ENCODE measurements at regions not wholly inside any gene's neighbourhood (a gene's known extent, or its start where the extent isn't known, plus 50 kb on each side); places are given as distances from the start of the nearest gene placed in this dataset.

DNA sequence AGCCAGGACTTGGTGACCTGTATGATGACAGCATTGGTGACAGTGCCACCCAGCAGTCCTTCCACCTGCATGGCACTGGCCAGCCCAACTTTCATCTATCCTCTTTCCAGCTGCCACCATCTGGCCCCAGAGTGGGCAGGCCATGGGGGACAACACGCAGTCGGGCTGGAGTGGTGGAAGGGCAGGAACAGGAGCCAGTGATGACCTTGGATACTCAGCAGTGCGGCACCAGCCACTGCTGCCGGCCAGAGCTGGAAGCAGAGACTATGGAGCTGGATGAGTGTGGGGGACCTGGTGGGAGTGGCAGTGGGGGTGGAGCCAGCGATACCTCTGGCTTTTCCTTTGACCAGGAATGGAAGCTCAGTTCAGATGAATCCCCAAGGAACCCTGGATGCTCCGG, 56.9 kb downstream of the RUSC2 start:
- Histone ChIP-seq H3K4me1 (ENCODE audit: control insufficient read depth in 1 of 2, insufficient read depth in 2 of 2, low read depth in 1 of 2, low read length in 1 of 2) (no peaks in the 10 kb centered on the region; a peak in 1 of 4 replicates), H2AFZ (ENCODE audit: low read depth) (no peak overlapping the region), H3F3A (replicated peaks; ENCODE audit: insufficient read depth) (peaks cover 4% of the 10 kb centered on the region), H3K36me3 (replicated peaks in 1 of 2; ENCODE audit: control insufficient read depth in 1 of 2, insufficient read depth in 2 of 2, low read length in 1 of 2) (peaks cover 26 to 33% of the 10 kb centered on the region in 2 experiments), H3K9me2 (no peaks in the 10 kb centered on the region), H3K9me3 (no peaks in the 10 kb centered on the region), H4K20me1 (ENCODE audit: insufficient read depth) (peaks cover 44% of the 10 kb centered on the region), H3K27ac (ENCODE audit: low read depth in 2 of 2, low read length in 1 of 2) (no peak overlapping the region), H3K4me3 (ENCODE audit: low read depth in 2 of 2, low read length in 1 of 2) (no peak overlapping the region), H3K79me2 (ENCODE audit: insufficient read depth) (peaks cover 100% of the 10 kb centered on the region), H3K9ac (no peak overlapping the region), H3K27me3 (ENCODE audit: insufficient read depth) (no peaks in the 10 kb centered on the region), H3K4me2 (no peak overlapping the region)
- no peak for DNase-seq
- POLR2A ChIA-PET: no interaction called here
- TF ChIP-seq NFIC (IDR thresholded peaks at IDR 0.05; ENCODE audit: borderline replicate concordance): no peak
- TF ChIP-seq TEAD4 (IDR thresholded peaks at IDR 0.05; ENCODE audit: borderline replicate concordance, insufficient read depth): no peak
- no peak for TF ChIP-seq MXI1 (IDR thresholded peaks at IDR 0.05; ENCODE audit: low read depth, low read length)
- CTCF ChIA-PET: interaction anchor here (0.7 to 5.1 kb wide), 2 partner anchors 8 to 58 kb away, joined by 3 to 29 read pairs; no protein-coding TSS in a partner anchor
- WGBS (ENCODE audit: low lambda C conversion rate): 95% methylated on average over 5 of the region's 6 CpGs

DNA sequence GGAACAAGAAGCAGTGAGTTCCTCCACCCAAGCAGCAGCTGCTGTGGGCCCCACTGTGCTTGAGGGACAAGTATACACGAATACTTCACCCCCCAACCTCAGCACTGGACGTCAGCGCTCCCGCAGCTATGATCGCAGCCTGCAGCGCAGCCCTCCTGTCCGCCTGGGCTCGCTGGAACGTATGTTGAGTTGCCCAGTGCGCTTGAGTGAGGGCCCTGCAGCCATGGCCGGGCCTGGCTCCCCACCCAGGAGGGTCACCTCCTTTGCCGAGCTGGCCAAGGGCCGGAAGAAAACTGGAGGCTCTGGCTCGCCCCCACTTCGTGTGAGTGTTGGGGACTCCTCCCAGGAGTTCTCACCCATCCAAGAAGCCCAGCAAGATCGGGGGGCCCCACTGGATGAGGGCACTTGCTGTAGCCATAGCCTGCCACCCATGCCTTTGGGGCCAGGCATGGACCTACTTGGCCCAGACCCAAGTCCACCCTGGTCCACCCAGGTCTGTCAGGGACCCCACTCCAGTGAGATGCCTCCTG, 57.1 kb upstream of the TESK1 start:
- Histone ChIP-seq H3K9me3 (no peaks in the 10 kb centered on the region), H3K79me2 (ENCODE audit: insufficient read depth) (peaks cover 95% of the 10 kb centered on the region), H3K36me3 (replicated peaks in 1 of 2; ENCODE audit: control insufficient read depth in 1 of 2, insufficient read depth in 2 of 2, low read length in 1 of 2) (peaks cover 18 to 30% of the 10 kb centered on the region in 2 experiments), H3F3A (replicated peaks; ENCODE audit: insufficient read depth) (peaks cover 4% of the 10 kb centered on the region), H3K9me2 (no peaks in the 10 kb centered on the region), H4K20me1 (ENCODE audit: insufficient read depth) (peaks cover 54% of the 10 kb centered on the region), H3K4me2 (no peak overlapping the region), H3K27me3 (ENCODE audit: insufficient read depth) (no peaks in the 10 kb centered on the region), H2AFZ (ENCODE audit: low read depth) (no peak overlapping the region), H3K9ac (no peak overlapping the region), H3K4me1 (ENCODE audit: control insufficient read depth in 1 of 2, insufficient read depth in 2 of 2, low read depth in 1 of 2, low read length in 1 of 2) (no peaks in the 10 kb centered on the region; a peak in 1 of 4 replicates), H3K27ac (ENCODE audit: low read depth in 2 of 2, low read length in 1 of 2) (no peak overlapping the region), H3K4me3 (ENCODE audit: low read depth in 2 of 2, low read length in 1 of 2) (no peak overlapping the region)
- TF ChIP-seq, protein P1, sequence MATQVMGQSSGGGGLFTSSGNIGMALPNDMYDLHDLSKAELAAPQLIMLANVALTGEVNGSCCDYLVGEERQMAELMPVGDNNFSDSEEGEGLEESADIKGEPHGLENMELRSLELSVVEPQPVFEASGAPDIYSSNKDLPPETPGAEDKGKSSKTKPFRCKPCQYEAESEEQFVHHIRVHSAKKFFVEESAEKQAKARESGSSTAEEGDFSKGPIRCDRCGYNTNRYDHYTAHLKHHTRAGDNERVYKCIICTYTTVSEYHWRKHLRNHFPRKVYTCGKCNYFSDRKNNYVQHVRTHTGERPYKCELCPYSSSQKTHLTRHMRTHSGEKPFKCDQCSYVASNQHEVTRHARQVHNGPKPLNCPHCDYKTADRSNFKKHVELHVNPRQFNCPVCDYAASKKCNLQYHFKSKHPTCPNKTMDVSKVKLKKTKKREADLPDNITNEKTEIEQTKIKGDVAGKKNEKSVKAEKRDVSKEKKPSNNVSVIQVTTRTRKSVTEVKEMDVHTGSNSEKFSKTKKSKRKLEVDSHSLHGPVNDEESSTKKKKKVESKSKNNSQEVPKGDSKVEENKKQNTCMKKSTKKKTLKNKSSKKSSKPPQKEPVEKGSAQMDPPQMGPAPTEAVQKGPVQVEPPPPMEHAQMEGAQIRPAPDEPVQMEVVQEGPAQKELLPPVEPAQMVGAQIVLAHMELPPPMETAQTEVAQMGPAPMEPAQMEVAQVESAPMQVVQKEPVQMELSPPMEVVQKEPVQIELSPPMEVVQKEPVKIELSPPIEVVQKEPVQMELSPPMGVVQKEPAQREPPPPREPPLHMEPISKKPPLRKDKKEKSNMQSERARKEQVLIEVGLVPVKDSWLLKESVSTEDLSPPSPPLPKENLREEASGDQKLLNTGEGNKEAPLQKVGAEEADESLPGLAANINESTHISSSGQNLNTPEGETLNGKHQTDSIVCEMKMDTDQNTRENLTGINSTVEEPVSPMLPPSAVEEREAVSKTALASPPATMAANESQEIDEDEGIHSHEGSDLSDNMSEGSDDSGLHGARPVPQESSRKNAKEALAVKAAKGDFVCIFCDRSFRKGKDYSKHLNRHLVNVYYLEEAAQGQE (IDR thresholded peaks at IDR 0.05; ENCODE audit: low read depth, low read length): no peak
- TF ChIP-seq TAF1 (IDR thresholded peaks at IDR 0.05; ENCODE audit: borderline replicate concordance, low read depth, low read length) (no peak), RAD21 (IDR thresholded peaks at IDR 0.05; ENCODE audit: low read length) (no peak), NRF1 (IDR thresholded peaks at IDR 0.05; ENCODE audit: low read depth, low read length) (no peak), FOXM1 (IDR thresholded peaks at IDR 0.05; ENCODE audit: low read depth) (no peak), FOXJ3 (CRISPR knock-in tag; IDR thresholded peaks at IDR 0.05) (no peak), SIN3A (IDR thresholded peaks at IDR 0.05; ENCODE audit: borderline replicate concordance, low read depth, low read length) (no peak), GABPA (IDR thresholded peaks at IDR 0.05; ENCODE audit: low read depth) (no peak), FOSL2 (IDR thresholded peaks at IDR 0.05; ENCODE audit: borderline replicate concordance, low read depth) (no peak), MEF2A (IDR thresholded peaks at IDR 0.05; ENCODE audit: borderline replicate concordance, low read depth) (no peak)
- TF ChIP-seq, protein P2, sequence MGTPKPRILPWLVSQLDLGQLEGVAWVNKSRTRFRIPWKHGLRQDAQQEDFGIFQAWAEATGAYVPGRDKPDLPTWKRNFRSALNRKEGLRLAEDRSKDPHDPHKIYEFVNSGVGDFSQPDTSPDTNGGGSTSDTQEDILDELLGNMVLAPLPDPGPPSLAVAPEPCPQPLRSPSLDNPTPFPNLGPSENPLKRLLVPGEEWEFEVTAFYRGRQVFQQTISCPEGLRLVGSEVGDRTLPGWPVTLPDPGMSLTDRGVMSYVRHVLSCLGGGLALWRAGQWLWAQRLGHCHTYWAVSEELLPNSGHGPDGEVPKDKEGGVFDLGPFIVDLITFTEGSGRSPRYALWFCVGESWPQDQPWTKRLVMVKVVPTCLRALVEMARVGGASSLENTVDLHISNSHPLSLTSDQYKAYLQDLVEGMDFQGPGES (IDR thresholded peaks at IDR 0.05; ENCODE audit: low read depth, low read length): no peak
- TF ChIP-seq, protein P3, sequence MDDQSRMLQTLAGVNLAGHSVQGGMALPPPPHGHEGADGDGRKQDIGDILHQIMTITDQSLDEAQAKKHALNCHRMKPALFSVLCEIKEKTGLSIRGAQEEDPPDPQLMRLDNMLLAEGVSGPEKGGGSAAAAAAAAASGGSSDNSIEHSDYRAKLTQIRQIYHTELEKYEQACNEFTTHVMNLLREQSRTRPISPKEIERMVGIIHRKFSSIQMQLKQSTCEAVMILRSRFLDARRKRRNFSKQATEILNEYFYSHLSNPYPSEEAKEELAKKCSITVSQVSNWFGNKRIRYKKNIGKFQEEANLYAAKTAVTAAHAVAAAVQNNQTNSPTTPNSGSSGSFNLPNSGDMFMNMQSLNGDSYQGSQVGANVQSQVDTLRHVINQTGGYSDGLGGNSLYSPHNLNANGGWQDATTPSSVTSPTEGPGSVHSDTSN (IDR thresholded peaks at IDR 0.05): no peak
- TF ChIP-seq, protein P4, sequence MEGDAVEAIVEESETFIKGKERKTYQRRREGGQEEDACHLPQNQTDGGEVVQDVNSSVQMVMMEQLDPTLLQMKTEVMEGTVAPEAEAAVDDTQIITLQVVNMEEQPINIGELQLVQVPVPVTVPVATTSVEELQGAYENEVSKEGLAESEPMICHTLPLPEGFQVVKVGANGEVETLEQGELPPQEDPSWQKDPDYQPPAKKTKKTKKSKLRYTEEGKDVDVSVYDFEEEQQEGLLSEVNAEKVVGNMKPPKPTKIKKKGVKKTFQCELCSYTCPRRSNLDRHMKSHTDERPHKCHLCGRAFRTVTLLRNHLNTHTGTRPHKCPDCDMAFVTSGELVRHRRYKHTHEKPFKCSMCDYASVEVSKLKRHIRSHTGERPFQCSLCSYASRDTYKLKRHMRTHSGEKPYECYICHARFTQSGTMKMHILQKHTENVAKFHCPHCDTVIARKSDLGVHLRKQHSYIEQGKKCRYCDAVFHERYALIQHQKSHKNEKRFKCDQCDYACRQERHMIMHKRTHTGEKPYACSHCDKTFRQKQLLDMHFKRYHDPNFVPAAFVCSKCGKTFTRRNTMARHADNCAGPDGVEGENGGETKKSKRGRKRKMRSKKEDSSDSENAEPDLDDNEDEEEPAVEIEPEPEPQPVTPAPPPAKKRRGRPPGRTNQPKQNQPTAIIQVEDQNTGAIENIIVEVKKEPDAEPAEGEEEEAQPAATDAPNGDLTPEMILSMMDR (IDR thresholded peaks at IDR 0.05): no peak
- TF ChIP-seq, protein P5, sequence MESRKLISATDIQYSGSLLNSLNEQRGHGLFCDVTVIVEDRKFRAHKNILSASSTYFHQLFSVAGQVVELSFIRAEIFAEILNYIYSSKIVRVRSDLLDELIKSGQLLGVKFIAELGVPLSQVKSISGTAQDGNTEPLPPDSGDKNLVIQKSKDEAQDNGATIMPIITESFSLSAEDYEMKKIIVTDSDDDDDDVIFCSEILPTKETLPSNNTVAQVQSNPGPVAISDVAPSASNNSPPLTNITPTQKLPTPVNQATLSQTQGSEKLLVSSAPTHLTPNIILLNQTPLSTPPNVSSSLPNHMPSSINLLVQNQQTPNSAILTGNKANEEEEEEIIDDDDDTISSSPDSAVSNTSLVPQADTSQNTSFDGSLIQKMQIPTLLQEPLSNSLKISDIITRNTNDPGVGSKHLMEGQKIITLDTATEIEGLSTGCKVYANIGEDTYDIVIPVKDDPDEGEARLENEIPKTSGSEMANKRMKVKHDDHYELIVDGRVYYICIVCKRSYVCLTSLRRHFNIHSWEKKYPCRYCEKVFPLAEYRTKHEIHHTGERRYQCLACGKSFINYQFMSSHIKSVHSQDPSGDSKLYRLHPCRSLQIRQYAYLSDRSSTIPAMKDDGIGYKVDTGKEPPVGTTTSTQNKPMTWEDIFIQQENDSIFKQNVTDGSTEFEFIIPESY (IDR thresholded peaks at IDR 0.05; ENCODE audit: borderline replicate concordance, low read depth): no peak
- no peak for DNase-seq
- POLR2A ChIA-PET: no interaction called here
- CTCF ChIA-PET: interaction anchor here (0.9 to 1.8 kb wide), 4 partner anchors 56 to 72 kb away, joined by 3 to 9 read pairs (median 4); partner anchors contain the start of gene RUSC2
- 97% methylated on average over 4 of the region's 16 CpGs for WGBS (ENCODE audit: low lambda C conversion rate)
